BLaER1 treated with 17β-estradiol and CSF1 and Interleukin-3, amounts not matched to agents 10 nM and 100 nM (cell line): ENCODE measurements at regions not wholly inside any gene's neighbourhood (a gene's known extent, or its start where the extent isn't known, plus 50 kb on each side); places are given as distances from the start of the nearest gene placed in this dataset.

Experiments
- H3K27ac ChIP-seq, 11 experiments: shearing (Covaris generic); formaldehyde crosslinking; 2 replicates each; pipeline ENCODE4 v1.8.1; 2022
- H3K27me3 ChIP-seq, 11 experiments: shearing (Covaris generic); formaldehyde crosslinking; 2 replicates each; pipeline ENCODE4 v1.8.1; 2022
- H3K36me3 ChIP-seq, 11 experiments: shearing (Covaris generic); formaldehyde crosslinking; 2 replicates each; pipeline ENCODE4 v1.8.1; 2022
- H3K4me1 ChIP-seq, 10 experiments: shearing (Covaris generic); formaldehyde crosslinking; 2 replicates each; pipeline ENCODE4 v1.8.1; 2022
- H3K4me2 ChIP-seq, 11 experiments: shearing (Covaris generic); formaldehyde crosslinking; 2 replicates each; pipeline ENCODE4 v1.8.1; 2022
- H3K4me3 ChIP-seq, 10 experiments: shearing (Covaris generic); formaldehyde crosslinking; 2 replicates each; pipeline ENCODE4 v1.8.1; 2022
- H3K9ac ChIP-seq, 11 experiments: shearing (Covaris generic); formaldehyde crosslinking; 2 replicates each; pipeline ENCODE4 v1.8.1; 2022
- H3K9me3 ChIP-seq, 11 experiments: shearing (Covaris generic); formaldehyde crosslinking; replicated peaks in 1 of 11; 2 replicates each; pipeline ENCODE4 v1.8.1; 2022
- H4K20me1 ChIP-seq, 11 experiments: shearing (Covaris generic); formaldehyde crosslinking; 2 replicates each; pipeline ENCODE4 v1.8.1; 2022
- Cebpa-rat ChIP-seq, 11 experiments: shearing (Covaris generic); IDR thresholded peaks; 2 replicates each; pipeline ENCODE4 v1.8.1; 2022

DNA sequence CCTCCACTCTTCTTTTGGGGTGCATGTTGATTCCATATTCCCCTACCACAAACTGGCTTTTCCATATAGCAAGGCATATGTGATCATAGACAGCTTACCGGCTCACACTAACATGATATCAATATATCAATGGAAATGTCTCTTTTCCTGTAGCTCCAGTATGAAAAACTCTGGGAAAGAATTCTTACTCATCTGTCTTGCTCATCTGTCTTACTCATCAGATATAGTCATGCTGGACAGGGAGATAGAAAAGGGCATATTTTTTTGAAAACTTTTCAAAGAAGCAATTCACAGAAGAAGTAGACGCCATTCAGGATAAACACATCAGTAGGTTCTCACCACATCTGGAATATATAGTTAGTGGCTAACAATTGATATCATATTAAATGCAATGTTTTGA is 794.7 kb downstream of the RAB28 start:
- no peak overlapping the region for H3K4me3 ChIP-seq
- H3K4me1 ChIP-seq = no peaks in the 10 kb centered on the region
- TF ChIP-seq Cebpa-rat (IDR thresholded peaks at IDR 0.05) = no peak
- no peak overlapping the region for H3K4me2 ChIP-seq
- H3K36me3 ChIP-seq = no peaks in the 10 kb centered on the region
- H3K27ac ChIP-seq = no peak overlapping the region
- no peak overlapping the region for H3K9ac ChIP-seq
- H4K20me1 ChIP-seq = no peaks in the 10 kb centered on the region
- no peaks in the 10 kb centered on the region for H3K27me3 ChIP-seq
- no peaks in the 10 kb centered on the region for H3K9me3 ChIP-seq

DNA sequence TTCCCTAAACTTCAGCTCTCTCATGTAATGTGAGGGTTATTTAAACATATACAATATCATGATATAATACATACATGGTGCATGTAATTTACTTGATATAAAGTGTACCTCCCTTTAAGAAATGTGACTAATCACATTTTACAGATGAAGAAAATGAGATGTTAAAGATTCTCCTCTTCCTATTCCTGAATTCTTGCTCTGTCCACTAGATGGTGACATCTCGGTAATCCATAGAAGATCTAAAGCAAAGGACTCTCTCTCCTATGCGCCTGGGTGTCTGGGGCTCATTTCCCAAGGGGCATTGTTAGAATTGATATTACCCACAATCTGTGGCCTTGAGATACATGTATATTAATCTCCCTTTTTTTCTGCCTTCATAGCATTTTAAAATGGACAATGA is 804.9 kb downstream of the RAB28 start:
- Histone ChIP-seq H3K4me2 (no peak overlapping the region), H3K9me3 (peaks cover 13 to 19% (median 17%) of the 10 kb centered on the region in 11 experiments), H3K27me3 (no peaks in the 10 kb centered on the region), H4K20me1 (no peaks in the 10 kb centered on the region), H3K36me3 (no peaks in the 10 kb centered on the region), H3K27ac (no peak overlapping the region), H3K4me1 (no peaks in the 10 kb centered on the region), H3K9ac (no peak overlapping the region), H3K4me3 (no peak overlapping the region)
- TF ChIP-seq Cebpa-rat (IDR thresholded peaks at IDR 0.05) = no peak

DNA sequence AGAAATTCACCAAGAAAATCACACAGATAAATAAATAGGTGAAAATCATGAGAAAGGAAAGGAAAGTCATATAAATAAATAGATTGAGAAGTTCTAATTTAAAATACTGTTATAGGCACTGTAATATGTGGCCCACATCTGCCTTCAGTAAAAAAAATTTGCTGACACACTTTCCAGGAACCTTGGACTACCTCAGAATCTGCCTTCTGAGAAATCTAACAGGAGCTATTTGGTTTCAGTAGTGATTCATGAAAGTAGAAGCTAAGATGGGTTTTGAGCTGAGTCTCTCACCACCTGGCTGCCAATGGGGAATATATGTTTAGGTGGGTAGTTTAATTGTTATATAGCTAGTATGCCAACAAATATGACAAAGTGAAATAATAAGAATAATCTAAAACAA is 810.0 kb downstream of the RAB28 start:
- peaks cover 20 to 31% (median 27%) of the 10 kb centered on the region in 11 experiments for H3K9me3 ChIP-seq
- no peaks in the 10 kb centered on the region for H3K27me3 ChIP-seq
- no peak overlapping the region for H3K4me2 ChIP-seq
- H3K4me1 ChIP-seq = no peaks in the 10 kb centered on the region
- H4K20me1 ChIP-seq = no peaks in the 10 kb centered on the region
- no peaks in the 10 kb centered on the region for H3K36me3 ChIP-seq
- no peak overlapping the region for H3K27ac ChIP-seq
- H3K9ac ChIP-seq = no peak overlapping the region
- no peak for TF ChIP-seq Cebpa-rat (IDR thresholded peaks at IDR 0.05)
- no peak overlapping the region for H3K4me3 ChIP-seq

DNA sequence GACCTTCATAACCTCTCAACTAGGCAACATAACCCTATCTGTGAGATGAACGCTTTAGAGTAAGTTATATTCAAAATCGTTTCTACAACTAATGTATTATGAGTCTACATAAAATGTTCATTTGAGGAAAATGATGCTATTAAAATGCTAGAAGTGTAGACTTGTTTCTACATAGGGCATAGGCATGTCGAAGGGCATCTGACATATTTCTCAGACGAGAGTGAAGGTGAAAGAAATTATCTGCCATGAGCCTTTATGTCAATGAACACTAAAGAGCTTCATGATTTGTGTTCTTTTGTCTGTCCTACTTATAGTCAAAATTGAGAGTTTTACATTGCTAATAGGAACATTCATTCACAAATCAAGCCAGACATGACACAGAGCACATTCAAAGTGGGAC is 811.8 kb downstream of the RAB28 start:
- Histone ChIP-seq H3K9me3 (peaks cover 20 to 31% (median 27%) of the 10 kb centered on the region in 11 experiments), H3K27me3 (no peaks in the 10 kb centered on the region), H3K4me3 (no peak overlapping the region), H3K27ac (no peak overlapping the region), H3K4me2 (no peak overlapping the region), H4K20me1 (no peaks in the 10 kb centered on the region), H3K4me1 (no peaks in the 10 kb centered on the region), H3K9ac (no peak overlapping the region), H3K36me3 (no peaks in the 10 kb centered on the region)
- TF ChIP-seq Cebpa-rat (IDR thresholded peaks at IDR 0.05) = no peak

DNA sequence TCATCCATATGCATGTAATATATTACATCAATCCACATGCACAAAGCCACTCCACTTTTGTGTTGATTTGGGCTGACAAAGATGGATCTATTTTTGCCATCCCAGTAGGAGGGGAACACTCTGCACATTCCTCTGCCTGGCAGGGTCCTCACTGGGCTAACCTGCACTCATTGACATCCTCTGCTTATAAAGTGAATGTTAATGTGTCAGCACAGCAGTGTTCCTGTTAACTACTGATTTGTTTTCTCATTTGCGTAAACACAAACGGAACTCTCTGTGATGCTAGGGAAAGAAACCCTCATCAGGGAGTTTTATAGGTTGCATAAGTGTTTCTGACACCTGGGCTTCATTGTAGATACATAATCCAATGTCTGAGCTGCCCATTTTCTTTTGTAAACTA is 826.0 kb downstream of the RAB28 start:
- H3K9me3 ChIP-seq = peaks cover 0 to 17% (median 10%) of the 10 kb centered on the region in 11 experiments; a peak in 15 of 22 replicates
- H3K9ac ChIP-seq = no peak overlapping the region
- H4K20me1 ChIP-seq = no peaks in the 10 kb centered on the region
- H3K4me3 ChIP-seq = no peak overlapping the region
- H3K36me3 ChIP-seq = no peaks in the 10 kb centered on the region
- H3K4me1 ChIP-seq = peaks cover 0 to 4% (median 0%) of the 10 kb centered on the region in 10 experiments; a peak in 1 of 20 replicates
- H3K4me2 ChIP-seq = no peak overlapping the region
- no peaks in the 10 kb centered on the region for H3K27me3 ChIP-seq
- no peak overlapping the region for H3K27ac ChIP-seq
- no peak for TF ChIP-seq Cebpa-rat (IDR thresholded peaks at IDR 0.05)

DNA sequence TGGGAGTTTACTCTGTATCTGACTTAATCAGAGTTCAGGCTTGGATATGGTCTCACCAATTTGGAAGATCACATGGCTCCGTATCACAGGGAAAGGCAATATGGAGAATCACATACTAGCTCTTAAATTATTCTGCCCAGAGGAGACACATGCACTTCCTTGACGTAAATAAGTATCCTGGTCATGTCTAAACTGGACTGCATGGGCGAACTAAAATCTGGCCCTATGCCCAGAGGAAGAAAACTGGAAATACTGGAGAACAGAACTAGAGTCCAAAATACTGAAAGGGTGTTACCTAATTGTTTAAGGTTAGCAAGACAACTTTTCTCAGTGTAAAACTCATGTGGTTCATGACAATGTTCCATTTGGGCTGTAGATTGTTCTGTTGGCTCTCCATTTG is 832.3 kb downstream of the RAB28 start:
- H3K4me1 ChIP-seq = no peaks in the 10 kb centered on the region
- no peaks in the 10 kb centered on the region for H3K27me3 ChIP-seq
- H3K27ac ChIP-seq = no peak overlapping the region
- TF ChIP-seq Cebpa-rat (IDR thresholded peaks at IDR 0.05) = no peak
- no peaks in the 10 kb centered on the region for H4K20me1 ChIP-seq
- H3K36me3 ChIP-seq = no peaks in the 10 kb centered on the region
- peaks cover 0 to 8% (median 0%) of the 10 kb centered on the region in 11 experiments; a peak in 1 of 22 replicates for H3K9me3 ChIP-seq
- no peak overlapping the region for H3K4me3 ChIP-seq
- H3K4me2 ChIP-seq = no peak overlapping the region
- no peak overlapping the region for H3K9ac ChIP-seq

DNA sequence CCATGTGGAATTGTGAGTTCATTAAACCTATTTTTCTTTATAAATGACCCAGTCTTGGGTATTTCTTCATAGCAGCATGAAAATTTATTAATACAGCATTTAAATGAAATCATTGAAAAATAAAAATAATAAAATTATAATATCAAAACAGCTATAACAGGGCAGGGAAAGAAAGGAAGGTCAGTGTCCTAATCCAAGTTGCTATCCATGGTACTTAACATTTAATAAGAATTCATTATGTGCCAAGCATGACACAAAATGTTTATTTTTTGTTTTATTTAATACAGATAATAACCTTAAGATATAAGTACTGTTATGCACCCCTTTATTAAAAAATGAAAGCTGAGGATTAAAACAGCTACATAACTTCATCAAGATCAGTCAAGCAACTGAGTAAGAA is 838.4 kb downstream of the RAB28 start:
- Histone ChIP-seq H3K4me3 (no peak overlapping the region), H3K27me3 (no peaks in the 10 kb centered on the region), H3K4me2 (no peak overlapping the region), H3K4me1 (peaks cover 0 to 6% (median 0%) of the 10 kb centered on the region in 10 experiments; a peak in 3 of 20 replicates), H3K9me3 (peaks cover 0 to 8% (median 0%) of the 10 kb centered on the region in 11 experiments; a peak in 1 of 22 replicates), H3K27ac (no peak overlapping the region), H3K36me3 (no peaks in the 10 kb centered on the region), H4K20me1 (no peaks in the 10 kb centered on the region), H3K9ac (no peak overlapping the region)
- no peak for TF ChIP-seq Cebpa-rat (IDR thresholded peaks at IDR 0.05)

DNA sequence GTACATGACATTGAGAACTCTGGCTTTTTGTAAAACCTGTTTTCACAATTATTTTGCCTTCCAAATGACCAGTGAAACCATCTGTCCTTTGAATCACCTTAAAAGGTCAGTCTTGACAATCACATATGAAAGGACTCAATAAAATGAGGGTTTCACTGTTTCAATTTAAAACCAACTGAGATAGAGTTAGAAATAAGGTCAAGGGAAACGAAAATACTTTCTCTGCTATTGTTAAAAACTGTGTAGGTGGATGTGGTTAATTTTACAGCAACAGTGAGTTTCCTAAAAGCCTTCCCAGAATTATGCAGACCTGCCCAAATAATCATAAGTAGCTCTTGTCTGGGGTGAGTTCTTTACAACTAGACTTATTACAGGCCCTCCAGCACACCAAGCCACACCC is 839.9 kb downstream of the RAB28 start:
- no peaks in the 10 kb centered on the region for H3K27me3 ChIP-seq
- no peaks in the 10 kb centered on the region for H3K36me3 ChIP-seq
- no peak overlapping the region for H3K4me3 ChIP-seq
- H3K9ac ChIP-seq = no peak overlapping the region
- peak overlapping the region in 1 of 11 experiments; percentile 12; a peak in 2 of 22 replicates for H3K4me2 ChIP-seq
- peaks cover 0 to 6% (median 0%) of the 10 kb centered on the region in 10 experiments; a peak in 3 of 20 replicates for H3K4me1 ChIP-seq
- no peaks in the 10 kb centered on the region for H4K20me1 ChIP-seq
- no peak overlapping the region for H3K27ac ChIP-seq
- TF ChIP-seq Cebpa-rat (IDR thresholded peaks at IDR 0.05) = no peak
- 0 out of 22 replicates have a peak, but pooled peaks cover 0 to 1% (median 0%) of the 10 kb centered on the region in 11 experiments for H3K9me3 ChIP-seq

DNA sequence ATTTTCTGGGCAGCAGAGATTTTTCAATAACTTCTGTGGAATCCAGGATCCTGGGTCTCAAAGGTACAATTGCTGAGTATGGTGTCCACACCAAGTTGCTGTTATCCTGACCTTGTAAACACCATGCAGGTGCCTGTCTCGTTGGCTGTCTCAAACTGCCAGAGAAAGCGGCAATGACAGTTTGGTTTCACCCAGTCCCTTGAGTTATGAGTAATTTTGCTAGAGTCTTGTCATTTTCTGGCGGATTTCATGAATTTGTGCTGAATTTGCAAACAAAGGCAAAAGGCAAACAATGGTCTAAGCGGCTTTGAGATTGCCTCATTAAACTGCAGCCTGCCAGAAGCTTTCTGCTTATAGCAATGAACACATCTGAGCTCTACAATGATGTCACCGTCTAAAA is 847.9 kb downstream of the RAB28 start:
- Histone ChIP-seq H3K4me2 (peak overlapping the region in 5 of 11 experiments; percentile 8 to 36 (median 28); a peak in 8 of 22 replicates), H3K27me3 (no peaks in the 10 kb centered on the region), H3K9me3 (peaks cover 8 to 16% (median 13%) of the 10 kb centered on the region in 11 experiments; a peak in 19 of 22 replicates), H3K9ac (no peak overlapping the region), H3K36me3 (no peaks in the 10 kb centered on the region), H3K4me1 (peaks cover 0 to 10% (median 8%) of the 10 kb centered on the region in 10 experiments; a peak in 14 of 20 replicates), H4K20me1 (no peaks in the 10 kb centered on the region), H3K27ac (no peak overlapping the region), H3K4me3 (no peak overlapping the region)
- TF ChIP-seq Cebpa-rat (IDR thresholded peaks at IDR 0.05) = no peak

DNA sequence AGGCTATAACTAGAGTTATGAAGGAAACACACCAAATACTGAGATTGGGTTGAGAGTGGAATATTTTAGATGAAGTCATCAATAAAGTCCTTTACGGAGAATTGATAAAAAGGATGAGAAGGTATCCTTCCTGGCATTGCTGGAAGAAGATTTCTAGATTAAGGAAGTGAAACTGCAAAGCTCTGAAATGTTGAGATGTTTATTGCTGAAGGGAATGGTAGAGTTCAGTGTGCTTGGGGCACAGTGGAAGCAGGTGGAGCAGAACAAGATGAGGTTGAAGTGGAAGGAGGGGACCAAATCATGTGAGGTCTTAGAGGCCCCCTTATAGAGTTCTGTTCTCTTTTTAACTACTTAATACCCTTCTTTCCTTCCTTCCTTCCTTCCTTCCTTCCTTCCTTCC is 848.5 kb downstream of the RAB28 start:
- Histone ChIP-seq H4K20me1 (no peaks in the 10 kb centered on the region), H3K4me1 (peaks cover 0 to 10% (median 8%) of the 10 kb centered on the region in 10 experiments; a peak in 14 of 20 replicates), H3K4me2 (peak overlapping the region in 5 of 11 experiments; percentile 8 to 36 (median 28); a peak in 8 of 22 replicates), H3K27ac (no peak overlapping the region), H3K9ac (no peak overlapping the region), H3K9me3 (peaks cover 8 to 16% (median 13%) of the 10 kb centered on the region in 11 experiments; a peak in 19 of 22 replicates), H3K27me3 (no peaks in the 10 kb centered on the region), H3K4me3 (no peak overlapping the region), H3K36me3 (no peaks in the 10 kb centered on the region)
- TF ChIP-seq Cebpa-rat (IDR thresholded peaks at IDR 0.05) = no peak
